HCT116 (cell line): ENCODE measurements at regions not wholly inside any gene's neighbourhood (a gene's known extent, or its start where the extent isn't known, plus 50 kb on each side); places are given as distances from the start of the nearest gene placed in this dataset.

Source experiments
- ATAC-seq: fragments of 200-7000 bp; cut with Tn5 transposase; 2 replicates; pipeline ENCODE4 v1.9.1; 2020; ENCODE audit warnings: mild to moderate bottlenecking, moderate library complexity
- BruUV-seq: library from RNA; stranded (reverse); fragments of 400-500 nt; replicated peaks from 2 replicates; lab custom pipeline; 2021; lab: Mats Ljungman, UMichigan
- CTCF ChIA-PET: fragments of 300-600 bp; sonication (Branson Sonifier 250); formaldehyde crosslinking; loops from one replicate; lab custom pipeline; 2021; ENCODE audit warnings: antibody characterized with exemption; lab: Charles Lee
- POLR2A ChIA-PET: fragments of 300-600, 350-600 bp; sonication (Branson Sonifier 250); formaldehyde crosslinking; loops from one replicate; lab custom pipeline; 2021; ENCODE audit warnings: antibody characterized with exemption; lab: Charles Lee
- RAD21 ChIA-PET, 2 experiments: fragments of 300-600 bp; sonication (Branson Sonifier 250); formaldehyde crosslinking; loops; one replicate each; lab custom pipeline; 2023; ENCODE audit warnings: low total read pairs in 2 of 2; ENCODE audit not compliant: uncharacterized antibody in 2 of 2, unreplicated experiment in 2 of 2, low non-redundant PET in 1 of 2; lab: Charles Lee
- DNase-seq: peaks from one replicate; pipeline ENCODE4 v3.0.0-alpha.2; 2010; ENCODE audit warnings: low read depth, low spot score
- H2AFZ ChIP-seq: fragments of 200-600 bp; shearing (Covaris generic), sonication (generic); 2 replicates; pipeline ENCODE4 v1.6.1; 2017; ENCODE audit warnings: low read depth, mixed run types, mixed read lengths, antibody characterized with exemption, low read length; ENCODE audit not compliant: poor library complexity, severe bottlenecking
- H3K27ac ChIP-seq: 2 replicates; pipeline ENCODE4 v1.5.1; 2012; ENCODE audit warnings: low read depth, low read length
- H3K27me3 ChIP-seq: fragments of 200-600 bp; sonication (generic); 2 replicates; pipeline ENCODE4 v1.6.1; 2016; ENCODE audit warnings: mixed run types, low read length, mixed read lengths; ENCODE audit not compliant: insufficient read depth
- H3K36me3 ChIP-seq, 2 experiments: fragments of 200-500 bp in 1 of 2; fragments of 200-600 bp in 1 of 2; sonication (Bioruptor generic) in 1 of 2; sonication (generic) in 1 of 2; 2 replicates each; pipeline versions ENCODE4 v1.5.1 to v1.6.1; 2014 to 2016; ENCODE audit warnings: low read length in 2 of 2, inconsistent platforms in 1 of 2, mixed read lengths in 1 of 2, mixed run types in 1 of 2; ENCODE audit not compliant: insufficient read depth in 2 of 2, control insufficient read depth in 1 of 2
- H3K4me1 ChIP-seq, 2 experiments: fragments of 200-600 bp in 1 of 2; sonication (generic) in 1 of 2; 2 replicates each; pipeline versions ENCODE4 v1.5.1 to v1.6.1; 2012 to 2017; ENCODE audit warnings: low read length in 2 of 2, inconsistent platforms in 1 of 2, mild to moderate bottlenecking in 1 of 2, mixed read lengths in 1 of 2, mixed run types in 1 of 2, moderate library complexity in 1 of 2; ENCODE audit not compliant: insufficient read depth in 2 of 2, control insufficient read depth in 1 of 2
- H3K4me2 ChIP-seq: fragments of 200-600 bp; sonication (generic); 2 replicates; pipeline ENCODE4 v1.6.1; 2017; ENCODE audit warnings: mixed run types, low read length, mixed read lengths
- H3K4me3 ChIP-seq, 2 experiments: fragments of 200-600 bp in 1 of 2; sonication (generic) in 1 of 2; replicated peaks in 1 of 2; 2 replicates each; pipeline ENCODE4 v1.5.1; 2011 to 2016; ENCODE audit warnings: low read length in 2 of 2, control low read depth in 1 of 2, low read depth in 1 of 2, mild to moderate bottlenecking in 1 of 2, mixed read lengths in 1 of 2, mixed run types in 1 of 2
- H3K79me2 ChIP-seq: fragments of 200-600 bp; sonication (generic); 2 replicates; pipeline ENCODE4 v1.6.1; 2017; ENCODE audit warnings: mild to moderate bottlenecking, mixed run types, low read length, moderate library complexity, mixed read lengths; ENCODE audit not compliant: insufficient read depth
- H3K9ac ChIP-seq: fragments of 200-600 bp; sonication (generic); 2 replicates; pipeline ENCODE4 v1.6.1; 2016; ENCODE audit warnings: low read length, mixed read lengths
- H3K9me2 ChIP-seq: fragments of 200-600 bp; sonication (generic), shearing (Covaris generic); 2 replicates; pipeline ENCODE4 v1.6.1; 2017; ENCODE audit warnings: mixed run types, mild to moderate bottlenecking, moderate library complexity; ENCODE audit not compliant: insufficient read depth
- H3K9me3 ChIP-seq, 2 experiments: fragments of 200-500 bp in 1 of 2; fragments of 200-600 bp in 1 of 2; sonication (Bioruptor generic) in 1 of 2; sonication (generic) in 1 of 2; 2 replicates each; pipeline ENCODE4 v1.6.1; 2014 to 2017; ENCODE audit warnings: low read length in 2 of 2, mixed read lengths in 2 of 2, inconsistent platforms in 1 of 2, low read depth in 1 of 2, mild to moderate bottlenecking in 1 of 2, mixed run types in 1 of 2, moderate library complexity in 1 of 2; ENCODE audit not compliant: control insufficient read depth in 1 of 2, insufficient read depth in 1 of 2
- H4K20me1 ChIP-seq: fragments of 200-600 bp; sonication (generic), shearing (Covaris generic); 2 replicates; pipeline ENCODE4 v1.6.1; 2017; ENCODE audit warnings: mixed run types, mild to moderate bottlenecking, moderate library complexity; ENCODE audit not compliant: insufficient read depth
- CEBPB ChIP-seq: IDR thresholded peaks from 2 replicates; pipeline ENCODE4 v1.6.1; 2012; ENCODE audit warnings: low read depth
- ELF1 ChIP-seq: IDR thresholded peaks from 2 replicates; pipeline ENCODE4 v1.6.1; 2012; ENCODE audit warnings: low read depth, borderline replicate concordance
- FOSL1 ChIP-seq: IDR thresholded peaks from 2 replicates; pipeline ENCODE4 v1.6.1; 2012; ENCODE audit warnings: low read depth
- JUND ChIP-seq: IDR thresholded peaks from 2 replicates; pipeline ENCODE4 v1.6.1; 2012
- POLR2A ChIP-seq: IDR thresholded peaks from 2 replicates; pipeline ENCODE4 v1.7.0; 2011; ENCODE audit warnings: borderline replicate concordance; ENCODE audit not compliant: insufficient read depth, insufficient read length; ENCODE audit errors: extremely low read depth
- RAD21 ChIP-seq: IDR thresholded peaks from 2 replicates; pipeline ENCODE4 v1.6.1; 2012; ENCODE audit warnings: low read depth, mild to moderate bottlenecking
- TCF7L2 ChIP-seq: IDR thresholded peaks from 2 replicates; pipeline ENCODE4 v1.7.0; 2011; ENCODE audit warnings: borderline replicate concordance, inconsistent platforms; ENCODE audit not compliant: insufficient read depth, insufficient read length; ENCODE audit errors: extremely low read depth
- intact Hi-C: fragments of 100-400 bp; cut with micrococcal nuclease; formaldehyde crosslinking; loops from 2 replicates; pipeline ENCODE4 v1.10.0; 2022
- TF ChIP-seq, protein P1 (sequence below): IDR thresholded peaks from 2 replicates; pipeline ENCODE4 v1.6.1; 2012

DNA sequence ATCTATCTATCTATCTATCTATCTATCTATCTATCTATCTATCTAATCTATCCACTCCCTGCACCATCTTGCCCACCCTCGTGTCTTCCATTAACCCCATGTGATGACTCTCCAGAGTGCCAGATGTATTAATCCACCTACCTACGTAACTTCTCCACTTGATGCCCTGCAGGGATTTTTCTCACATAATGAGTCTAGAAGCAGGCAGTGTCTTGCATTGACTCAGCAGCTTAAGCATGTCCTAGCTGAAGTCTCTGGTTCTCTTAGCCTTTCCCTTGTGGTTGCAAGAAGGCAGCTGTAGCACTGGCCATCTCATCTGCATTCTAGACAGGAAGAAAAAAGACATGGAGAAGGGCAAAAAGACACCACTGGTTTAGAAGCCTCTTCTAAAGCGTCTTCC is 96.7 kb upstream of the ALDH1B1 start:
- no peaks in the 10 kb centered on the region for H4K20me1 ChIP-seq
- H3K4me2 ChIP-seq = no peak overlapping the region
- ChIA-PET CTCF (no interaction called here), RAD21 (no interaction called here), POLR2A (no interaction called here)
- ATAC-seq = no peak
- no peaks in the 10 kb centered on the region for H3K36me3 ChIP-seq
- H3K27me3 ChIP-seq = 0 out of 2 replicates have a peak, but pooled peaks cover 4% of the 10 kb centered on the region
- H3K4me3 ChIP-seq = no peak overlapping the region
- no peak for DNase-seq
- H3K4me1 ChIP-seq = no peaks in the 10 kb centered on the region
- TF ChIP-seq ELF1 (no peak), POLR2A (no peak), CEBPB (no peak), TCF7L2 (no peak), JUND (no peak), RAD21 (no peak), FOSL1 (no peak)
- TF ChIP-seq, protein P1, sequence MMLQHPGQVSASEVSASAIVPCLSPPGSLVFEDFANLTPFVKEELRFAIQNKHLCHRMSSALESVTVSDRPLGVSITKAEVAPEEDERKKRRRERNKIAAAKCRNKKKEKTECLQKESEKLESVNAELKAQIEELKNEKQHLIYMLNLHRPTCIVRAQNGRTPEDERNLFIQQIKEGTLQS = no peak
- H3K9me2 ChIP-seq = no peaks in the 10 kb centered on the region
- intact Hi-C loops = no loop called here
- H2AFZ ChIP-seq = no peak overlapping the region
- H3K9ac ChIP-seq = no peak overlapping the region
- no TSS peak for BruUV-seq
- no peaks in the 10 kb centered on the region for H3K79me2 ChIP-seq
- H3K9me3 ChIP-seq = no peaks in the 10 kb centered on the region
- no peak overlapping the region for H3K27ac ChIP-seq

GRCh38 chr9:38294220-38294960 is 98.1 kb upstream of the ALDH1B1 start:
- H3K36me3 ChIP-seq = no peaks in the 10 kb centered on the region
- CTCF ChIA-PET = no interaction called here

More at GRCh38 chr9:38294220-38294960, 98.1 kb upstream of the ALDH1B1 start:
- ATAC-seq (no peak), DNase-seq (no peak)
- Histone ChIP-seq H3K4me2 (no peak overlapping the region), H3K9me3 (no peaks in the 10 kb centered on the region), H3K9me2 (no peaks in the 10 kb centered on the region), H3K9ac (no peak overlapping the region), H4K20me1 (no peaks in the 10 kb centered on the region), H2AFZ (no peak overlapping the region), H3K4me3 (no peak overlapping the region), H3K27ac (no peak overlapping the region), H3K4me1 (no peaks in the 10 kb centered on the region), H3K79me2 (no peaks in the 10 kb centered on the region), H3K27me3 (0 out of 2 replicates have a peak, but pooled peaks cover 4% of the 10 kb centered on the region)
- no TSS peak for BruUV-seq
- RAD21 ChIA-PET = no interaction called here
- no peak for TF ChIP-seq POLR2A
- POLR2A ChIA-PET = no interaction called here
- intact Hi-C loops = no loop called here
